ENCODE measurements at regions not wholly inside any gene's neighbourhood (a gene's known extent, or its start where the extent isn't known, plus 50 kb on each side); places are given as distances from the start of the nearest gene placed in this dataset.

DNA sequence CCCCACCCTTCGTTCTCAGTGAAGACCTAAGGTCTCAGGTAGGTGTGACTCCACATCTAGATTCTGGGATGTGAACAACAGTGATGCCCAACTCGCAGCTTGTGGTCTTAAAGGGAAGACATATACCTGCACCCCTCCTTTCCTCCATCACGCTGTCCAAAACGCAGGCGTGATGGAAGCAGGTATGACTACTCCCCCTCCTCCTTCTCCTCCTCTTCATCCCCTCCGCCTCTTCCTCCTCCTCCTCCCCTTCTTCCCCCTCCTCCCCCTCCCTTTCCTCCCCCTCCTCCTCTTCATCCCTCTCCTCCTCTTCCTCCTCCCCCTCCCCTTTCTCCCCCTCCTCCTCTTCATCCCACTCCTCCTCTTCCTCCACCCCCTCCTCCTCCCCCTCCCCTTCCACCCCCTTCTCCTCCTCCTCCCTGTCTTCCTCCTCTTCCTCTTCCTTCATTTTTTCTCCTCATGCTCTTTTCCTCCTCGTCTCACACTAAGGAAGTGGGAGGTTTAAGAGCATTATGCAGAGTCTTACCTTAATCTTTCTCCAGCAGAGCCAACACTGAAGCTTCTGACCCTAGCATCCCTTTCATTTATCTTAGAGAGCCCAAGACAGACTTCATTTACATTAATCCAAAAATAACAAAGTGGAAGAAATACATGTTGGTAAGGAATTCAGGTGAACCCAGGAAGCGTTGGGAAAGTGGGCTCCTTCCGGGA is 352.5 kb downstream of the FOXL1 start:
- Histone ChIP-seq H3K36me3 (ENCODE audit: insufficient read depth, low read length, poor library complexity, severe bottlenecking) (no peaks in the 10 kb centered on the region), H3K27ac (ENCODE audit: low read depth, low read length, poor library complexity, severe bottlenecking) (no peak overlapping the region), H3K9me3 (ENCODE audit: low read depth, low read length, poor library complexity, severe bottlenecking) (no peaks in the 10 kb centered on the region), H3K4me3 (ENCODE audit: low read depth, low read length, poor library complexity, severe bottlenecking) (no peak overlapping the region), H3K4me1 (ENCODE audit: insufficient read depth, low read length, poor library complexity, severe bottlenecking) (no peaks in the 10 kb centered on the region), H3K27me3 (replicated peaks; ENCODE audit: insufficient read depth, low read depth, low read length, poor library complexity) (peaks cover 3% of the 10 kb centered on the region)
- no peak for TF ChIP-seq CTCF (conservative IDR thresholded peaks at IDR 0.05; ENCODE audit: low read depth, low read length)
- CTCF ChIA-PET = no interaction called here
- intact Hi-C loops (cut with micrococcal nuclease; ENCODE audit: unreplicated experiment) = no loop called here
- BruUV-seq (replicated peaks) = no TSS peak
- DNase-seq (ENCODE audit: low spot score) = no peak
- POLR2A ChIA-PET (ENCODE audit: low non-redundant PET) = no interaction called here

DNA sequence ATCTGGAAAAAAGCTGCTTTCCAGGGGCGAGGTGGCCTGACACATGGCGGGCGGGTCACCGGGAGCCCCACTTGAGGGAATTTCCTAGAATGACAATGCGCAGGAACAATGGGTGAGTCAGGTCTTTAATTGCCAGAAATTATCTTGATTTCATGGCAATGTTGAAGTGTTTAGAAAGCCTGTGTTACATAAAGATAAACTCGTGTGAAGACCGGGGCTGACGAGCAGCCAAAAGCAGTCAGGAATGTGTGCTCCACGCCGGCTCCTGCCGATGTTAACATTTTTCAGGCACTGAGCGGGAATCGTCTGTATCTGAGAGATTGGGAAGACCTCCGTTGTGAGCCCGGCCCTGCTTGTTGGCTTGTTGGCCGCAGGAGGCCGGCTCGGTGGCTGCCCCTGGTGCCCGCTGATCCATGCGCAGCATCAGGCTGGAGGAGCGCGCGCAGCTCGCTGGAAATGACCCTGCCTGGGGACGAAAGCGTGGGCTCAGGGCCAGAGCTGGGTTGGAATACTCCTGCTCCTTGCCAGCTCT is 353.1 kb downstream of the FOXL1 start:
- peaks cover 3% of the 10 kb centered on the region for H3K27me3 ChIP-seq (replicated peaks; ENCODE audit: insufficient read depth, low read depth, low read length, poor library complexity)
- H3K36me3 ChIP-seq (ENCODE audit: insufficient read depth, low read length, poor library complexity, severe bottlenecking) = no peaks in the 10 kb centered on the region
- ChIA-PET CTCF (no interaction called here), POLR2A (ENCODE audit: low non-redundant PET) (no interaction called here)
- H3K4me1 ChIP-seq (ENCODE audit: insufficient read depth, low read length, poor library complexity, severe bottlenecking) = no peaks in the 10 kb centered on the region
- intact Hi-C loops (cut with micrococcal nuclease; ENCODE audit: unreplicated experiment) = no loop called here
- no TSS peak for BruUV-seq (replicated peaks)
- no peaks in the 10 kb centered on the region for H3K9me3 ChIP-seq (ENCODE audit: low read depth, low read length, poor library complexity, severe bottlenecking)
- H3K27ac ChIP-seq (ENCODE audit: low read depth, low read length, poor library complexity, severe bottlenecking) = no peak overlapping the region
- H3K4me3 ChIP-seq (ENCODE audit: low read depth, low read length, poor library complexity, severe bottlenecking) = no peak overlapping the region
- no peak for TF ChIP-seq CTCF (conservative IDR thresholded peaks at IDR 0.05; ENCODE audit: low read depth, low read length)
- no peak for TF ChIP-seq EZH2 (IDR thresholded peaks at IDR 0.05; ENCODE audit: borderline replicate concordance, low read depth, low read length, poor library complexity, severe bottlenecking)
- peak; percentile 45 for DNase-seq (ENCODE audit: low spot score)

DNA sequence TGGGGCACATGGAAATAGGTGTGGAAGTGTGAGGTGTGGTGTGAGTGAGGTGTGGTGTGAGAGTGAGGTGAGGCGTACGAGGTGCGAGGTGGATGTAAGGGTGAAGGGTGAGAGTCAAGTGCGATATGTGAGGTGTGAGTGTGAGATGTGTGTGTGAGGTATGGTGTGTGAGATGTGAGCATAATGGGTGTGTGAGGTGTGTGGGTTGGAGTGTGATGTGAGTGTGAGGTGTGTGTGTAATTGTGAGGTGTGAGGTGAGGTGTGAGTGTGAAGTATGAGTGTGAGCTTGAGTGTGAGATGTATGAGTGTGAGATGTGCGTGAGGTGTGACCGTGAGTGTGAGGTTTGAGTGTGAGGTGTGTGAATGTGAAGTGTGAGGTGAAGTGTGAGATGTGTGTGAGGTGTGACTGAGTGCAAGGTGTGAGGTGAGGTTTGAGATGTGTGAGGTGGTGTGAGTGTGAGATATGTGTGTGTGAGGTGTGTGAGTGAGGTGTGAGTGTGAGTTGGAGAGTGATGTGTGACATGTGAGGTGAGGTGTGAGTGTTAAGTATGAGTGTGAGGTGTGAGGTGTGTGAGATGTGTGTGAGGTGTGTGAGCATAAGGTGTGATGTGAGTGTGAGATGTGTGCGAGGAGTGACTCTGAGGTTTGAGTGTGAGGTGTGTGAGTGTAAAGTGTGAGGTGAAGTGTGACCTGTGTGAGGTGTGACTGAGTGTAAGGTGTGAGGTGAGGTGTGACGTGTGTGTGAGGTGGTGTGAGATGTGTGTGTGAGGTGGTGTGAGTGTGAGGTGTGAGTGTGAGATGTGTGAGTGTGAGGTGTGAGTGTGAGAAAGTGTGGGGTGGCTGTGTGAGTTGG is 354.0 kb downstream of the FOXL1 start:
- intact Hi-C loops (cut with micrococcal nuclease; ENCODE audit: unreplicated experiment) = no loop called here
- H3K27me3 ChIP-seq (replicated peaks; ENCODE audit: insufficient read depth, low read depth, low read length, poor library complexity) = peaks cover 6% of the 10 kb centered on the region
- no peak overlapping the region for H3K4me3 ChIP-seq (ENCODE audit: low read depth, low read length, poor library complexity, severe bottlenecking)
- DNase-seq (ENCODE audit: low spot score) = no peak
- no peaks in the 10 kb centered on the region for H3K4me1 ChIP-seq (ENCODE audit: insufficient read depth, low read length, poor library complexity, severe bottlenecking)
- no peaks in the 10 kb centered on the region for H3K9me3 ChIP-seq (ENCODE audit: low read depth, low read length, poor library complexity, severe bottlenecking)
- no peak overlapping the region for H3K27ac ChIP-seq (ENCODE audit: low read depth, low read length, poor library complexity, severe bottlenecking)
- BruUV-seq (replicated peaks) = no TSS peak
- ChIA-PET CTCF (no interaction called here), POLR2A (ENCODE audit: low non-redundant PET) (no interaction called here)
- no peaks in the 10 kb centered on the region for H3K36me3 ChIP-seq (ENCODE audit: insufficient read depth, low read length, poor library complexity, severe bottlenecking)
- TF ChIP-seq EZH2 (IDR thresholded peaks at IDR 0.05; ENCODE audit: borderline replicate concordance, low read depth, low read length, poor library complexity, severe bottlenecking) (no peak), CTCF (conservative IDR thresholded peaks at IDR 0.05; ENCODE audit: low read depth, low read length) (no peak)
